Activated CD8-positive, alpha-beta memory T cell treated with anti-CD3 and anti-CD28 coated beads, Interleukin-2, amount 50 U/mL, for 48 hours (primary cell): ENCODE measurements at regions not wholly inside any gene's neighbourhood (a gene's known extent, or its start where the extent isn't known, plus 50 kb on each side); places are given as distances from the start of the nearest gene placed in this dataset.

Experiments used
- DNase-seq: peaks from one replicate; pipeline ENCODE4 v3.0.0-alpha.2; 2020

DNA sequence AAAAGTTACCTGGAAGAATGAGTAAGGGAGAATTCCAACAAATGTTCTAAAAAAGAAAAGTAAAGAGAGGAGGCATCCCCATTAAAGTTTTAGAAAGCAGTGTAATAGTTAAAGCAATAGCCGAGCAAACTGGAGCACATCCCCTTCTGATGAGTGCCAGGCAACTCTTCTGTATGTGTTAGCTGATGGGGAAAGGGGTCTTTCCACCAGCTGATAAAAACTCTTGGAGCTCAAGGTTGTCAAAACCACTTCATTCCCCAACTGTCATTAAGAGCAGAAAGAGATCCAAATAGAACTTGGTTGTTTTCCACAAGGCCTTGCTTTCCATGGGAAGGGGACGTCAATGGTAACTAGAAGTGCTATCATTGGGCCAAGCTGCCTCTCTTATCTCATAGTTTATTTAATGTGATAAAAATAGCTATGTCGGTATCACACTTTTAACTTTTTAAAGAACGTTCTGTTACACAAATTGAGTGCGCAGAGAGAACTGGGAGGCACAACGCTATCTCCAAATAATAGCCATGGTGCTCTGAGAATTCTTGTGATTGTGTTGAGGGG lies 116.9 kb downstream of the POLR2M start:
- DNase-seq = no peak

GRCh38 chr15:57824186-57824585 lies 117.7 kb downstream of the POLR2M start:
- DNase-seq = no peak

- no peak for DNase-seq
These were observed 120.5 kb downstream of the POLR2M start for GRCh38 chr15:57827021-57827420.

GRCh38 chr15:57827971-57828370 lies 121.5 kb downstream of the POLR2M start:
- no peak for DNase-seq

- no peak for DNase-seq
These were observed 125.7 kb downstream of the POLR2M start for GRCh38 chr15:57832183-57832582.

GRCh38 chr15:57835119-57835518 lies 128.6 kb downstream of the POLR2M start:
- no peak for DNase-seq

GRCh38 chr15:57849317-57849716 lies 142.8 kb downstream of the POLR2M start:
- DNase-seq = no peak

GRCh38 chr15:57854531-57854930 lies 148.0 kb downstream of the POLR2M start:
- no peak for DNase-seq

DNA sequence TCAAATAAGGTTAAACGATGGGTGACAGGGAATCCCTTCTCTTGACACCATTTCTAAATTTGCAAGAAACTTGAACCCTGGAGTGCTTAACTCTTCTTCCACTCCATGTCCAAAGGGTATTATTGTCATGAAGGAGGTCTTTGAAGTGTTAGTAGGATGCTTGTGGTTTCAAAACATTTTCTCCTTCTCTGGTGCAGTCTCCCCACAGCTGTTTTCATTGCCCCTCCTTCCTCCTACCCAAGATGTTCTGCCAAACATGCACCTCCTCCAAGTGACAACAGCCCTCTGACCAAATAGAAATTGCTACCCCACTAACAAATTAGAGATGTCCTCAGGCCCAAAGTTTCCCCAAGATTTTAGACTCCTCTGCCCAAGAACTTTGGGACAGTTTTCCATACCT lies 151.4 kb downstream of the POLR2M start:
- no peak for DNase-seq

DNA sequence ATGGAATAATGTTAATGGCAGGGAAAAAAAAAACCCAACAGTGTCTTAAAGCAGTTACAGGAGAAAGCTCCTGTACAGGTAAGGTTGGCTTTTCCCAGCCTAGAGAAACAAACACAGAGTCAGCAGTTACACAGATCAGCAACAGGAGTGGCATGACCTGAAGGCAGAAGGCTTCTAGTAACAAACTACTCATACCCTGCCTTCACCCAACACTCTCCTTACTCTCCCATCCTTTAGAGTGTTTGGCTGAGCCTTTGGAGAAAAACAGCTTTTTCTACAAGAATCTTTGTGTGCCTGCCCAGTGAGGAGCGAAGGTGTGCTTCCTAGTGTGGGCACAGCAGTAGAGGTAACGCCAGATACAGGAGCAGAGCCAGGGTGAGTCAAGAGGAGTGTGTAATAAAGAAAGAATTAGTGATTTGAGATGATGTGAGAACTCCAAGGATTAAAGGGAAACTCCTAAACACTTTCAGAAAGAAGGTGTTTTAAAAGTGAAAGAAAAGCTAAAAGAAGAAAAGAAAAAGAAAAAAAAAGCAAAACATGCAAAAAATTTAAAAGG lies 152.7 kb downstream of the POLR2M start:
- no peak for DNase-seq

- no peak for DNase-seq
These were observed 154.6 kb downstream of the POLR2M start for GRCh38 chr15:57861034-57861638.

DNA sequence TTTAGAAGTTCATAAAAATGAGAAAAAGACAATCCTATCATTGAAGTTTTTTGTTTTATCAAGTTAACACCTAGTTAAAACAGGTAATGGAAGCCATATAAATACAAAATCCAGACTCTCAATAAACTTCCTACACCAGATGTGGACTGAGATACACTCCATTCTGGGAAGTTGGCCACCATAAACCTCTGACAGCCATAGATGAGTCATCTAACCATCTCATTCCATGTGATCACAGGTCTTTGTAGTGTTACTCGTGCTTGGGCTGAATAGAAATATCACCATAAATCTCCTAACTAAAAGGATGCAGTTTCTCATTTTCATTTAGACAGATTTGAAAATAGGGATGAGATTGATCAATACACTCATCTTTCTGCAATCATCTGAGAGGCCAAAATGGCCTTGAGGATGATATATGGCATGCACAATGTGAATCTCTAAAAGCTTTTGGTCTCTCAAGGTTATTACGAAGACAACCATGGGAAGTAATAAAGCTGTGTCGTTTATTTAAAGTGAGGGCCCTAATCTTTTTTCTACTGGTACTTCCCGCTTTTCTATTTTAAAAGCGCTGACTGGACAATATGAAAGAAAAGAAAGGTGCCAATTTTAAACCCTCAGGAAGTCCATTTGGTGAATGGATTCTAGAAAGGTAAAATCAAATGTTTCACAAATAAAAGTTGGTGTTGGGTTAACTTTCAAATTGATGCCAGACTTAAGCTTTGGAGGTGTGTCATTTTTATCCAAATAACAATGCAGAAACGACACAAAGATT lies 155.5 kb downstream of the POLR2M start:
- DNase-seq = no peak

DNA sequence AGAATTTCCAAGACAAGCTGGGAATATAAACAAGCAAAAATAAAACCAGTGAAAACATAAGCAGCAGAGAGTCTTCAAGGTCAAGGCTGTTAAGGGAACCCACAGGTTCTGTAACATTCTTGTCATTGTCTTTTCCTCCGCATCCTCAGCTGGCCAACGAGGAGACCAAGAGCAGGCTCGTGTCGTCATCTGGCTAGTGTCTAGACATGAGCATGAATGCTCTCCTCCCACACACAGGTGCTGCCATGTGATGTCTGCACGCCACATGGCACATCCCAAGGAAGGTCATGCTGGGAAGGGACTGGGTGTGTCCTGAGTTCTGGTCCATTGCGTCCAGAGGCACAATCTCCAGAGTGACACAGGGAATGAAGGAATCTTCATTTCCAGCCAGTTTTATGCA lies 156.2 kb downstream of the POLR2M start:
- DNase-seq = no peak

DNA sequence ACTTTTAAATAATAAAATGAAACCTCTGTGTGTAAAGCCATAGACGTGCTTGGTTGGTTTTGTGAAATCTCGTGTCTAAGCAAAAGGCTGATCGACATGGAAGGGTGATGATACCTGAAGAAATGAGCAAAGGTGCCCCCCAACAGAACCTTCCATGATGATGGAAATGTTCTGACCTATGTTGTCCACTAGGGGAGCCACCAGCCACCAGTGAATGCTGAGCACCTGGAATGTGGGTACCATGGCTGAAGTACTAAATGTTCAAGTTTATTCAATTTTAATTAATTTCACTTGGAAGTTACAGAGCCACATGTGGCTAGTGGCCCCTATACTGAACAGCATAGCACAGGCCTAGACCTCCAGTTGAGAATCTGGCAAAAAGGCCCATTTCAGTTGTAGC lies 158.8 kb downstream of the POLR2M start:
- no peak for DNase-seq

DNA sequence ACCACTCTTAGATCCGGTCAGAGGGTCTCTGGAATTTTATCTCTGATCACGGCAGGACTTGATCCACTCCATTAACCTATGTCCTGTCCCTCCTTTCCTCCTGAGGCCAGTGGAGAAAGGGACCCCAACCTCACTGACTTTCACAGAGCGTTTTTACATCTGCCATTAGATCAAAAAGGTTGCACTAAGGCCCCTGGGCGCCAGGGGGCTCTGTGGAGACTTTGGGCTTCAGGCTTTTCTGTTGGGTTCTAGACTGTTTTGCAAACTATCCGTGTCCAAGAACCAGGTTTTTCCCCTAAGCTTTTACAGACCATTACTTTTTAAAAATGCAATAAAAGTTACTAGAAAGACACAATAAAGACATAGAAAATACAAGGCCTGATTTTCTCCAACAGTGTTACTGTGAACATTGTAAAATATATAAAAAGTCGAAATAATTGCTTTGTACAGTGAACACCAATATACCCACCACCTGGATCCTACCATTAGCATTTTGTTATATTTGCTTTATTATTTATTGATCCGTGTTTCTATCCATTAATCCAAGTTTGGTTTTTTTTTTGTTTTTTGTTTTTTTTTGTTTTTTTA lies 159.7 kb downstream of the POLR2M start:
- DNase-seq = peak; percentile 77

DNA sequence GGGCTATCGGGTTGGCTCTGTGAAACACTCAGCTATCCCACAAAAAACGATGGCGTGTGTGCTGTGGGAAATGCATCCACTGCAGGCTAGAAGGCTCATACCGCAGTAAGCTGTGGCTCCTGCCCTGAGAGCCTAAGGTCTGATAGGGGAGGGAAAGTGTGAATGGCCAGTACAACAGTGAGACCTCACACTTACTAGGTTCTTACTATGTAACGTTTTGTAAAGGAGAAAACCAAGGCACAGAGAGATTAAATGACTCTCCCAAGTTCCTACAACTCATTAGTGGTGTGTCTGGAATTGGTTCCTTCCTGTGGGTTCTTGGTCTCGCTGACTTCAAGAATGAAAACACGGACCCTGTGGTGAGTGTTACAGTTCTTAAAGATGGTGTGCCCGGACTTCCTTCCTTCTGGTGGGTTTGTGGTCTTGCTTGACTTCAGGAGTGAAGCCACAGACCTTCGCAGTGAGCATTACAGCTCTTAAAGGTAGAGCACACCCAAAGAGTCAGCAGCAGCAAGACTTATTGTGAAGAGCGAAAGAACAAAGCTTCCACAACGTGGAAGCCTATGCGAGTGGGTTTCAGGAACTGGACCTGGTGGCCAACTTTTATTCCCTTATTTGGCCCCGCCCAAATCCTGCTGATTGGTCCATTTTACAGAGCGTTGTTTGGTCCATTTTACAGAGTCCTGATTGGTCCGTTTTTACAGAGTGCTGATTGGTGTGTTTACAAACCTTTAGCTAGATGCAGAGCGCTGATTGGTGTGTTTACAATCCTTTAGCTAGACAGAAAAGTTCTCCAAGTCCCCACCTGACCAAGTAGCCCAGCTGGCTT lies 161.7 kb downstream of the POLR2M start:
- no peak for DNase-seq

- DNase-seq = no peak
These were observed 164.2 kb downstream of the POLR2M start for GRCh38 chr15:57870667-57871066.

- DNase-seq = no peak
These were observed 165.9 kb downstream of the POLR2M start for GRCh38 chr15:57872281-57873030.

DNA sequence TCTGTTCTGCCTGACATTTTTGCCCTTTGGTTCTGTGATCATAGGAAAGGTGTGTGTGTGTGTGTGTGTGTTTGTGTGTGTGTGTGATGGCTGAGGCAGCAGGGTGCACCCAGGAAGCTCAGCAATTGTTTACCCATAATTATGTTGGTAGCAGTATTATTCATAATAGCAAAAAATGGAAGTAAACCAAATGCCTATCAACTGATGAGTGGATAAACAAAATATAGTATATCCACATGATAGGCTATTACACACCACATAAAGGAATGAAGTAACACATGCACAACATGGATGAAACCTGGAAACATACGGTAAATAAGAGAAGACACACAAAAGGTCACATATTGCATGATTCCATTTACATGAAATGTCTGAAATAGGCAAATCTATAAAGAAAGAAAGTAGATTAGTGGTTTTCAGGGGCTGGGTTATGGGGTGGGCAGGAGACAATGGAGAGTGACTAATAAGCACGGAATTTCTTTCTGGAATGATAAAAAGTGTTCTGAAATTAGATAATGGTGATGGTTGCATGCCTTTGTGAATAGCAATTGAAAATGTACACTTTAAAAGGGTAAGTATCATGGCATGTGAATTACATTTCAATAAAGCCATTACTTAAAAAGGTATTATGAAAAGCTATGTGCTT lies 167.2 kb downstream of the POLR2M start:
- no peak for DNase-seq

DNA sequence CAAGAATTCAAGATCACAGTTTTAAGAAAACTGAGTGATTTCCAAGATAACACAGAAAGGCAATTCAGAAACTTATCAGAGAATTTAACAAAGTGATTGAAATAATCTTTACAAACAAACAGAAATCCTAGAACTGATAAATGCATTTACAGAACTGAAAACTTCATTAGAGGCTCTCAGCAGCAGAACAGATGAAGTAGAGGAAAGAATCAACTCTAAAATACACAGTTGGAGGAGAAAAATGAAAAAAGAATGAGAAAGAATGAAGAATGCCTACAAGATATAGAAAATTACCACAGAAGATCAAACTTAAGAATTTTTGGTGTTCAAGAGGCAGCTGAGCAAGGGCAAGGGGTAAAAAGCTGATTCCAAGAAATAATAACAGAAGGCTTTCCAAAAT lies 168.8 kb downstream of the POLR2M start:
- DNase-seq = no peak

DNA sequence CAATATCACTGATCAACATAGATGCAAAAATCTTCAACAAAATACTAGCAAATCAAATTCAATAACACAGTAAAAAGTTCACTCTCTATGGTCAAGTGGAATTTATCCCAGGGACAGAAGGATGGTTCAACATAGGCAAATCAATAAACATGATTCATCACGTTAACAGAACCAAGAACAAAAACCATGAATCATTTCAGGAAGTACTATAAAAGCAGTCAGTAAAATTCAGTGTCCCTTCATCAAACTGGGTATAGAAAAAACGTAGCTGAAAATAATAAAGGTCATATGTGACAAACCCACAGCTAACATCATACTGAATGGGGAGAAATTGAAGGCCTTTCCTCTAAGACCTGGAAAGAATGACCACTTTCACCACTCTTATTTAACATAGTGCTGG lies 172.1 kb downstream of the POLR2M start:
- no peak for DNase-seq

DNA sequence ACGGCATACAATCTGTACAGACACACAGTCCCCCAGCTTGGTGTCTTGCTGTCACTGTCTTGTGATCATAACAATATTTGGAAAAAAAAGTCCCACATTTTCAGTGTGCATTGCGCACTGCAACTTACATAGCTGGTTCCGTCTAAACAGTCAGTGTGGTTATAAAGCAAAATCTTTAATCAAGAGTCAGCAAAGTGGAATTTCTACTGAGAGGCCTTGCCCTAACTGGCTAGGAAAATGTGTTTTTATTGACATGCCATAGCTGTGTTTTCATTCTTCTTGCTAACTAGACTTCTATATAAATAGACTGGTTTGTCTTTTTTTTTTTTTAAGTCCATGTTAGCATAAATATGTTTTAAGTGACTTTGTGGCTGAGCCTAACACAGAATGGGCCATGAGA lies 174.8 kb downstream of the POLR2M start:
- no peak for DNase-seq
